Dedifferentiated amniotic fluid mesenchymal stem cell (primary cell): ENCODE measurements at regions not wholly inside any gene's neighbourhood (a gene's known extent, or its start where the extent isn't known, plus 50 kb on each side); places are given as distances from the start of the nearest gene placed in this dataset.

Source experiments
- DNase-seq: peaks from one replicate; pipeline ENCODE4 v3.0.0-alpha.2; 2016; ENCODE audit errors: extremely low spot score

DNA sequence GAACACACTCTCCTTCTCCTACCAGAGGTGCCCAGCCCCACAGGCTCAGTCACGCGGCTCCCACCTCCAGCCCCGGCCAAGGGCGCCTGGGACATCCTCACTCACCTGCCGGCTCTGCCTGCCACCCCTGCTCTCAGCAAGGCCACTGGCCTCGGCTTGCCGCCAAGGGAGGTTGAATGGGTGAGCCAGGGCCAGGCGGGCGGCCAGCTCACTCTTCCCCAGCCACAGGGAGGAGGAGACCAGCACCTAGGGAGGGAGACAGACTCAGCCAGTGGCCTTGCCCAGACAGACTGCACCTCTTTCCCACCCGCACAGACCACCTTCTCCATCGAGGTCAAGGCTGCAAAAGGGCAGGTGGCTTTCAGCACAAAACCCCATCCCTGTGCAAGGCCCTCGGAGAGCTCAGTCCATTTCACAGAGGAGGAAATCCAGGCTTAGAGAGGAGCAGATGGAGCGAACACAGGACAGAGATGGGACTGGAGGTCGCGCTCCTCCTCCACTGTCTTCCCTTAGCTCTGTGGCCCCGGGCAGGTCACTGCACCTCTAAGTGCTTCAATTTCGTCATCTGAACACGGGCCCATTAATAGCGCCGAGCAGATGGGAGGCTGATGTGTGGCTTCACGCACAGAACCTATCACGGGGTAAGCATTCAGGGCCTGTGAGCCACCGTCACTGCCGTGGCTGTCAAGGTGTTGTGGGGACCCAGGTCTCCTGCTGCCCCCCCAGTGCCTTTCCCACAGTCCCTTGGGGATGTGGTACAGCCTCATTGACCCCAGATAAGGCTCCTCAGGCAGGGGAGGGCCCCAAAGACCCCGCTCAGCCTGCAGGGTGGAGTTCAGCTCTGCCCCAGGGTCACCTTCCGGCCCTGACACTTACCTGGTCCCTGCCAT lies 56.1 kb downstream of the RMI2 start:
- no peak for DNase-seq

DNA sequence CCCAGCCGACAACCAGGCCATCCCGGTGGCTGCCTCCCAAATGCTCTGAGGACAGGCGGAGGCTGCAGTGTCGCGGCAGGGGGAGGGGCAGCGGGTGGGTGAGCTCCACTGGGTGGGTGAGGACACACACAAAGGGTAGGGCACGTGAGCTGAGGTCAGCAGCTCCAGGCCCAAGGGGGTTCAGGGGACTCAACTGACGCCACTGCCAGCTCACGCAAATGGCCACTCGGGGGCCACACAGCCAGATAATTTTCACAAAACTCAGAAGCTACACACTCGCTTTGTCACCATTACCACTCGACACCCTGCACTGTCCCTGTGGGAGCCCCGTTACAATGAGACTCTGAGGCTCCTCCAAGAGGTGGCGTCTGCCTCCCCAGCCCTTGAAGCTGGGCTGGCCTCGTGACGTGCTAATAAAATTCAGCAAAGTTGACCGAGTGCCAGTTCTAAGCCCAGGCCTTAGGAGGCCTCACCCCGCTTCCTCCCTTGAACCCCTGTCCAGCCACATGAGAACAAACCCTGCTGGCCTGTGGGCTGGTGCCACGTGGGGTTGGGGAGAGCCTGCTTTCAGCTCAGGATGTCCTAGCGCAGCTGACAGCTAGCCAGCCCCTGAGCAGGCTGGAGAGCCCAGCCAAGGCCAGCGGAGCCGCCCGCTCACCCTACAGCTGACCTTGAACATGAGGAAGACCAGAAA lies 56.9 kb downstream of the RMI2 start:
- DNase-seq: no peak

DNA sequence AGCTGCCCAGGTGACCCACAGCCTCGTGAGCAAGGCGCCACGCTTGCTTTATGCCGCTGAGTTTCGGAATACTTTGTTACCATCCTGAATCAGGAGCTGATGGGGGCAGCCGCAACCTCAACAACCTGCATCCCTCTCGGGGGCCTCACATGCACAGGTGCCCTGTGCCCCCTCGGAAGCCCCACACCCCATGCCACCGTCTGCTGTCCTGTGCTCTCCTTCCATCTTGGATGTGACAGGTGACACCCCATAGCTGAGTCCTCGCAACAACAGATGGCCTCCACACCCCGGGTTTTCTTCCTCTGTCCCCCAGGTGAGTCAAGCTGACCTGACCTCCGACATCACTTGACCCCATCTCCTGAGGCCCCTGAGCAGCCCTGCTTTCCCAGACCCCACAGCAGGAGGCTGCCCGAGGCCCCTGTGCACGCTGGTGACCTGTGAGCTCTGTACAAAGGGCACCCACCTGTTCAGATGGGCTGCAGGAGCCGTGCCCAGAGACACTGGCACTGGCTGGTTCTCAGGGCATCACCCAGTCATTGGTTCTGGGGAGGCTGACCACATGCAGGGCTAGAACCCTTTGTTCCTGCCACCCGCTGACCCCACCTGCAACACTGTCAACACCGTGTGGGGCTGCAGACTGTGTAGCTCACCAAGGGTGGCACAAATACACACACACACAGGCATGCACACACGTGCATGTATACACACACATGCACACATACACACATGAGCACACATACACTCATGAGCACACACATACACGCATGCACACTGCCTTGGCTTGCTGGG lies 57.7 kb downstream of the RMI2 start:
- no peak for DNase-seq

DNA sequence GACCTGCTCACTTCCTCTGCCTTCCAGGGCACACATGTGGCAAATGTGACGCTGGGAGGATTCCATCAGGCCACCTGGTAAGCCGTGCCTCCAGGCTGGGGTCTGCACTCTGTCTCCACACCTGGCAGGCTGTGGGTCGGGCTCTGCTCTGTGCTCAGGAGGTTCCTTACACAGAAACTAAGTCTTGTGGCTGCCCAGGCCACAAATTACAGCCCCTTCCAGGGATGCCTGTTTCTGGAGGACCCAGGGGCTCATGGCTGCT lies 58.2 kb downstream of the RMI2 start:
- no peak for DNase-seq

DNA sequence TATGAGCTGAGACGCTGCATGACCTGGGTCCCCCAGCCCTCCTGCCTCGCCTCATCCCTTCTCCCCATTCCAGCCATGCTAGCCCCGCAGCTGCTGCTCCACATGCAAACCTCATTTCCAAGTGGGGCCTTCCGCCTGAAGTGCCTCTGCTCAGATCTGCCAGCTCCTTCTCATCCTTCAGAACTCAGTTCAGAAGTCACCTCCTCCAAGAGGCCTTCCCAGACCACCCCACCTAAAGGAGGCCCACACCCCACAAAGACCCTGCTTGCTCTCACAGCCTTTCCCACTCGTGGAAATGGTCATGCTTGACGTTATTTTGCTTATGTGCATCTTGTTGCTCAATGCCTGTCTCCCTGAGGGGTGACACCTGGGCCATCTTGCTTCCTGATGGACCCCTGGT lies 58.7 kb downstream of the RMI2 start:
- DNase-seq: no peak

DNA sequence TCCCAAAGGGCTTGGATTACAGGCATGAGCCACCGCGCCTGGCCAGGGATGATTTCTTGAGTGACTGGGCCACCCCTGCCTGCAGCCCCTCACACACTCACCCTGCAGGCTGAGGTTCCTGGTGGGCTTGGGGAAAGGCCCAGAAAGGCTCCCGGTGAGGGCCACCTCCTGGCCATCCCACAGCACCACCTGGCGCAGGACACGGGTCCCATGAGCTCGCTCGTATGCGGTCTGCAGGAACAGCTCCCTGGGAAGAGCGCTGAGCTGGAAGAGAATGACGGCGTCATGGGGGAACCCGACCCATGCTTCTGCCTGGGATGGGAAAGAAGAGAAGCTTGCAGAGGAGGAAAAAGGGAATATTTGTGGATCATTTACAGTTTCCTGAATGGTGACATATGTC lies 59.3 kb downstream of the RMI2 start:
- no peak for DNase-seq

DNA sequence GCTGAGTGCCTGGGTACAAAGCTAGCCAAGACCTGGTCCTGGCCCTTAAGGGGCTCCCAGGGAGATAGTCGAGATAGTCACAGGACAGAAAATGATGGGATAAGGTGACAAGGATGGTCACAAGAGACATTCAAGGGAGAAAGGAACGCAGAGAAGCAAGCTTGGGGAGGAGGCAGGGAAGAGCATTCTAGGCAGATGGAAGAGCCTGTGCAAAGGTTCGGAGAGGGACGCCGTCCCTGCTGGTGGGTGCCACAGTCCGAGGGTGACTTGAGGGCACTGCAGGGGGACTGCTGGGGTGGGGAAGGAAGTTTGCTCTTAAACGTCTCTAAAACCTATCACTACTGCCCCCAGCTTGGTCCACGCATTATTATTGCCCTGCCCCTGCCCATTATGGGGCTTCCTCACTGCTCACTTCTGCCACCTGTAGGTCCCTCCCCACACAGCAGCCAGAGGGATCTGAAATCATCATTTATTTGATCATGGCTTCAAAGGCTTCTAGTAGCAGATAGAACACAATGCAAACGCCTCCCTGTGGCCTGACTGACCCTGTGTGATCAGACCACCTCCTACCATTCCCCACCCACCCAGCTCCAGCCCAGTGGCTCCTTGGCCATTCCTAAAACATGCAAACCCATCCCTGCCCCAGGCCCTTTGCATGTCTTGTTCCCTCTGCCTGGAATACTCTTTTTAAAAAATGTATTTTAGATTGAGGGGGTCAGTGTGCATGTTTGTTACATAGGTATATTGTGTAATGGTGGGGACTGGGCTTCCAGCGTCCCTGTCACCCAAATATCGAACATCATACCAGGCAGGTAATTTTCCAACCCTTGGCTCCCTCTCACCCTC lies 60.3 kb downstream of the RMI2 start:
- DNase-seq: no peak

DNA sequence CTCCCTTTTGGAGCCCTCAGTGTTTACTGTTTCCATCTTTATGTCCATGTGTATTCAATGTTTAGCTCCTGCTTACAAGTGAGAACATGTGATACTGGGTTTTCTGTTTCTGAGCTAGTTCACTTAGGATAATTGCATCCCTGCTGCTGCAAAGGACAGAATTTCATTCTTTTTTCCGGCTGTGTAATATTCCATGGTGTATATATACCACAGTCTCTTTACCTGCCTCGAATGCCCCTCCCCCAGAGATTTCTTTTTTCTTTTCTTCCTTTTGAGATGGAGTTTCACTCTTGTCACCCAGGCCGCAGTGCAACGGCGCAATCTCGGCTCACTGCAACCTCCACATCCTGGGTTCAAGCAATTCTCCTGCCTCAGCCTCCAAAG lies 60.9 kb downstream of the RMI2 start:
- DNase-seq: no peak

DNA sequence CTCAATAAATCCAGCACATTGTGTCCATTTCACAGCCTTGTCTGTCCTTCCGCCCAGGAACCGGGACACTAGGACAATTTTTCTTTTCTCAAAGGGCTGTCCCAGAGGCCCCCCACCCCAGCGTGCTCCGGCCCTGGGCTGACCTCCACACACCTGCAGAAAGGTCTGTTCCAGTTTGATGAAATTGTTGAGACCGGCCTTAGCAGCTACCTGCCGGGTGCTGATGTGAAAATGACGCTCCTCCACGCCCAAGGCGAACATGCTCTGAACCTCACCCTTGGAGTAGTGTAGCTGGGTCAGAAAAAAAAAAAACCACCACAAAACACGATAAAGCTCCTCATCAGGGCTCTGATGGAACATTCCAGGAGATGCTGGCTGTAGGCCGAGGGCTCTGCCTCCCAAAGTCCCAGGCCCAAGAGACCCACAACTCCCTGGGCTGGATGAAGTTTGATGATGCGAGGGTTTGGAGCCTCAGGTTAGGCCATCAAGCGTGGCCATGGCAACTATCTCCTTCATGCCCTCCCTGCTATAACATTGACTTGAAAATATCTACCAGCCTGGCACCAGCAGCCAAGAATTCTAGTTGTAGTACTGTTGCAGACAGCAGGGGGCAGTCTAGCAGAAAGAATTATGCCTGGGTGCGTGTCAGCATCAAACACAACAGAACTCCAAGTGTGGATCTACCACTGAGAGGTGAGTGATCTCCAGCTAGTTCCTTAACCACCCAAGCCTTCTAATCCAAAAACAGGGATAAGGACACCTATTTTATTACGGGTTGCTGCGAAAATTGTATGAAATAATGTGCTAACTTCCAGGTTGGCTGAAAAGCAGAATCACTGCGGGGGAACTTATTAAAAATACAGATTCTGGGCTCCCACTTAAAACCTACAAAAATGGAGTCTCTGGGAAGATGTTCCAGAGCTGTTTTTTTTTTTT lies 62.1 kb downstream of the RMI2 start:
- DNase-seq: peak; percentile 66

DNA sequence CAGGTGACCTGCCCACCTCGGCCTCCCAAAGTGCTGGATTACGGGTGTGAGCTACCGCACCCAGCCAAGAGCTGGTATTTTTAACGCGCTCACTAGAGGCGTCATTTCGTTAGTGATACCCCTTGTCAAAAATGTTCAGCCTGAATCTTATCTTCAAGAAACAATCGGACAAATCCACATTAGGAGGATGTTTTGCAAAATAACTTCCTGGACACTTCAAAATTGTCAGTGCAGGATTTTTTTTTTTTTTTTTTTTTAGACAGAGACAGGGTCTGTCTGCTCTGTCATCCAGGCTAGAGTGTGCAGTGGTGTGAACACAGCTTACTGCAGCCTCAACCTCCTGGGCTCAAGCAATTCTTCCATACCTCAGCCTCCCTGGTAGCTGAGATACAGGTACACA lies 63.0 kb downstream of the RMI2 start:
- no peak for DNase-seq

DNA sequence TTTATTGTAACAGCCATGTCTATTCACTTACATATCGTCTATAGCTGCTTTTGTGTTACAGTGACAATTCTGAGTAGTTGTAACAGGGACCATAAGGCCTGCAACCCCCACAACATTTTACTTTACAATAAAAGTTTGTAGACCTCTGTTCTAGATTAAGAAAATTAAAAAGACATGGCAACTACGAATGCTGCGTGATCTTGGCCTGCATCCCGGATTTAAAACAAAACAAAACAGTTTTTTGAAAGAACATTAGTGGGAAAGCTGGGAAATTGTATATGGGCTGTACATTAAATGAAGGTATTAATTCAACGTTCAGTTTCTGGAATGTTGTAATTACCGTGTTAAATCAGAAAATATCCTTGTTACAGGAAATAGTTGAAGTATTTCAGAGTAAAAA lies 64.1 kb downstream of the RMI2 start:
- peak; percentile 31 for DNase-seq

DNA sequence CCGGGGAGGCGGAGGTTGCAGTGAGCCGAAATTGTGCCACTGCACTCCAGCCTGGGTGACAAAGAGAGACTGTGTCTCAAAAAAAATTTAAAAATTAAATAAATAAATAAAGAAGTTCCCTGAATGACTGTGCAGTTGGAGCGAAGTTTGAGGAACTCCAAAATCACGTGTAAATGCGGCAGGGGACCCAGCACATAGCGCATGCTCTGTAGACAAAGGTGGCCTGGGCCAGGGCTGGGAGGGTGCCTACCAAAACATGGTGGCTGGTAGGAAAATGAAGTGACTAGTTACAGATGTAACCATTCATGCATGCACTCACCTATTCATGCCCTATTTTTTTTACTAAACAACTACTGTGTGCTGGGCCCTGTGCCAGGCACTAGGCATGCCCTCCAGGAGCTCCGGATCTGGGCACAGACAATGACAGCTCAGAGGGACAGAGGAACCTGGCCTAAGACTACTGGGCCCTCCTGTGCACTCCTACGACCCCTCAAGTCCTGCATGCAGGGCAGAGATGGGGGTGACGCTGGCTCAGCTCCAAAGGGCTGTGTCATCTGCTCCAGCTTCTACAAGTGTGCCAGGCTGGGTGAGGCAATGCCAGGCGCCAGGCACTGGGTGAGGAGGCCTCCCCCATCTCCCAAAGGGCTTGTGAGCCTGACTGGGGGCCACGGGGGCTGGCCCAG lies 65.3 kb downstream of the RMI2 start:
- no peak for DNase-seq

DNA sequence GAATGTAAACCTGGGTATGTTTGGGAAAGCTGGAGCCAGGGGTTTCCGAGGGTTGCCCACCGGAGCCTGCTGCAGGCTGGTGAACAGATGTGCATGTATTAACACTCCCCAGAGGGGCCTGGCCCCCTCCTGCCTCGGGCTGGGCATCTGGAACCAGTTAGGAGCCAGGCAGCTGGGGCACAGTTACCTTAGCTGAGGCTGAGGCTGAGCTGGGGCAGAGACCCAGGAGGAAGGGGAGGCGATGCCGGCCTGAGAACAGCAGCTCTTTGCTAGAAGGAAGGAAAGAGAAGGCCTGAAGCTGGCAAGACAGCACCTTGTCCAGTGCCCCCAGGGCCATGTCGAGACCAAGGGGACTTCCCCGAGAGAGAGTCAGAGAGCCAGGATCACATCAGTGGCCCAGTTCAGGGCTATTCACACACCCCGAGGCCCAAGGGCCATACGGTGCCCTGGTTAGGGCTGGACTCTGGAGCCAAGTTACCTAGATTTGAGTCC lies 65.8 kb downstream of the RMI2 start:
- no peak for DNase-seq

DNA sequence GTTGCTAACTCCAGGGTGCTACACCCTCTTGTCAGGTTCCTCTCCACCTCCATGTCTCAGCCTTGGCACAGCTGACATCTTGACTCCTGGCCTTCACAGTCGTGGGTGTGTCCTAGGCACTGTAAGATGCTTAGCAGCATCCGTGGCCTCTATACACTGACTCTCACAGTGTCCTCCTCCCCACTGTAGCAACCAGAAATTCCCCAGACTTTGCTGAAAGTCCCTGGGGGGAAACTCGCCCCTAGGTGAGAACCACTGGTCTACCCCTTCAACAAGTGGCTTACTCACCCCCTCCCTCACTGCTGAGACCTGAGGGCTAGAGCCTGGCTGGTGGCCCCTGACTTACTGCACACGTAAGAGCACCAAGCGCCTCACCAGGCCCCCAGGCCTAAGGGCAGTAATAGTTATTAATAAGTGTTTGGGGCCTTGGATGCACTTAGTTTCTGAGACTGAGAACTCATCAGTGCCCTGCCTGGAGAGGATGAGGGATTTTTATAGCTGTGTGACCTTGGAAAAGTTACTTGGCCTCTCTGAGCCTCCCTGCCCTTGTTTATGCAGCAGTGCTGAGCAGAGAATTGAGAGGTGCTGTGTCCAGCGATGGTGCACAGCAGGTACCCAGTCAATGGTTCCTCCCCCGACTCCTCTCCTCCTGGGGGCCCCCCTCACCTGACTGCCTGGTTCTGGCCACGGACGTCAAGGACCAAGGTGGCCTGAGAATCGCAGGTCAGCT lies 67.1 kb downstream of the RMI2 start:
- no peak for DNase-seq

DNA sequence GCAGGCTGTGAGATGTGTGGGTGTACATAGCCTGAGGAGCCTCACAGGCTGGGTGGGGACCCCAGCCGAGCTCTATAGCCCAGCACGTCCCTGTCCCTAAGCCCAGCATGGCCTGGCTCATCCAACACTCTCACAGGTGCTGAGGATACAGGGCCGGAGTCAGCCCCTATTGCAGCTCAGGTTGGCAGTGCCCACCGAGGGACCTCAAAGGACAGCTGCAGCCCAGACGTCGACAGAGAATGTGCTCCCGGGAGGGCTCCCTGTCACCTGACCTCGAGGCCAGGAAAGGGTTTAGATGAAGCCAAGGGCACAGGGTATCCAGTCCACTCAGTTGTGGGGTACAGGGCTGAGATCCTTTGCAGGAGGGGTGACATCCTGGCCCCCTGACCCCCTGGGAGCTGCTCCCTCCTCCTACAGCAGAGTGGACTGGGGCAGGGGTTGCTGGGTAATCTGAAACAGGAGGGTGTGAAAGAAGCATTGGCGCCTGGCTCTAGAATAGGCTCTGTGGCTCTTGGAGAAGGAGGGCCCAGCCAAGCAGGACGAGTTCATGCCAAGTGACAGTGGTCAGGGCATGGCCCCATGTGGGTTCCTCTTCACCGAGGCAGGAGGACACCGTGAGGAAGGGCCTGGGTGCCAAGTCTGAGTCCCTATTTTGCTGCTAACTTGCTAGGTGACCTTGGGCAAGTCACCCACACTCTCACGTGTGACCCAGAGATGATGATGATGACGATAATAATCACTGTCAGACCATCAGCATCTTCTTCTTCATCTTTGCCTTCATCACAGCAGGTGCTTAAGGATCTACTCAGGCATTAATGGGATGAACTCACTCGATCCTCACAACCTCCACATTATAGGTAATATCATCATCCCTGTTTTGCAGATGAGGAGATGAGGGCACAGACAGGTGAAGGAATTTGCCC lies 68.0 kb downstream of the RMI2 start:
- DNase-seq: no peak

DNA sequence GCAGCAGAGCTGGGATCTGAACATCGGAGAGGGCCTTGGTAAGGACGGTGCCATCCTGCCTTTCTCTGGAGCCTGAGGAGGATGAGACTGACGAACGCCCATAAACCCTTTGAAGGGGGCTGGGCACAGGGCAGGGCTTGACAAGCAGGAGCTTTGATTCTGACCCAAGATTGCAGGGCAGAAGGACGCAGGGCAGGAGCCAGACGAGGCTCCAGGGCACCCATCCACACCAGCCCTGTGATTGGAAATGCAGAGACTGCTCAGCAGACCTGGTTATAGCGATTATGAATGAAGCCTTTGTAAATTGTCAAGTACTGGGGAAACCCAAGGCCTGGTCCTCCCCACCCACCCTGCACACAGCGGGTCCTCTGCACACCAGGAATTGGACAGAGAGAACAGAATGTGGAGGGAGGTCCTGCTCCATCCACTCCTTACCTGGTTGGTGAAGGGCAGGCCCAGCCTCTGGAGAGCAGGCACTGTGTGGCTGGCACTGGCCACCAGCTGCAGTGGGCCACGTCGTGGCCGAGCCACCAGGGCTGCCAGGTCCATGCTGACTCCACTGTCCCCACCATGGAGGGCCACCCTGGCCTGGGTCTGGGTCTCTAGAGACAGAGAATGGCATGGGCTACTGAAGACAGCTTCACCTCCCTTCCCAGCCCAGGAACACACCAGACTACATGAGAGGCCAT lies 68.8 kb downstream of the RMI2 start:
- no peak for DNase-seq
